HG02678 (cell line): ENCODE measurements at regions not wholly inside any gene's neighbourhood (a gene's known extent, or its start where the extent isn't known, plus 50 kb on each side); places are given as distances from the start of the nearest gene placed in this dataset.

Experiments used
- ATAC-seq: cut with Tn5 transposase; IDR thresholded peaks from one replicate; pipeline ENCODE4 v1.9.1; 2021; ENCODE audit warnings: mild to moderate bottlenecking, moderate library complexity; ENCODE audit not compliant: unreplicated experiment

DNA sequence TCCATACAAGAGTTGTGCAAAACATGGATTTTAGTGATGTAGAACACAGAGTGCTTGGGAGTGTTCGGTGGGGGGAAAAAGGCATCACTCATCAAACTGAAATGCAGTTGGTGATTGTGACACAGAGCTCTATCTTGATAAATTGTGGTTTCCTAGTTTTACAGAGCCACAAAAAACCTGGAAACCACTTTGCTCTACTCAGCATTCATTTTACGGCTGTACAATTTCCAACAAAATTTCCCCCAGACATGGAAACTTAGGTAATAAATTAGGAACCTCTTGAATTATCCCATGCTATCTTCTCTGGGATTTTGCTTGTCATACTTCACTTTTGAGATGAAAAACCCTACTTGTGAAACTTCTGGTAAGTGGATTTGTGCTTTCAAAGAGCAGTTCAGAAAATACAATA lies 614.9 kb upstream of the FZD8 start:
- ATAC-seq, result no peak

- ATAC-seq, result no peak
Observed at GRCh38 chr10:36256166-36256565, 614.1 kb upstream of the FZD8 start.

- ATAC-seq, result no peak
Observed at GRCh38 chr10:36254199-36254598, 612.1 kb upstream of the FZD8 start.

GRCh38 chr10:36253731-36254130 lies 611.6 kb upstream of the FZD8 start:
- no peak for ATAC-seq

- ATAC-seq, result no peak
Observed at GRCh38 chr10:36251068-36251467, 609.0 kb upstream of the FZD8 start.

- no peak for ATAC-seq
Observed at GRCh38 chr10:36248304-36248981, 606.3 kb upstream of the FZD8 start.

DNA sequence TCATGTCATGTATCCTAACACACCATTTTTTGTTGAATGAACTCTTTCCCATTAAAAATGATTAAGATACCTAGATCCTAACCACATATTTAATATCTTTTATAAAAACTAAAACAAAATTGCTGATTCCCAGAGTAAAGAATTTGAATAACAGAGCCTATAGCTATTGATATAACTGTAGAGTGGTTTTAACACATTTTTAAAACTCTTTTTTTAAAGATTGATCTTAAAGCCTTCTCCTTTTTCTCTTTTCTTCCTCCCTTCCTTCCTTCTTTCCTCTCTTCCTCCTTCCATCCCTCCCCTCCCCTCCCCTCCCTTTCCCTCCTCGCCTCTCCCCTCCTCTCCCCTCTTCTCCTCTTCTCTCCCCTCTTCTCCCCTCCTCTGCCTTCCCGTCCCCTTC lies 605.4 kb upstream of the FZD8 start:
- ATAC-seq, result no peak

DNA sequence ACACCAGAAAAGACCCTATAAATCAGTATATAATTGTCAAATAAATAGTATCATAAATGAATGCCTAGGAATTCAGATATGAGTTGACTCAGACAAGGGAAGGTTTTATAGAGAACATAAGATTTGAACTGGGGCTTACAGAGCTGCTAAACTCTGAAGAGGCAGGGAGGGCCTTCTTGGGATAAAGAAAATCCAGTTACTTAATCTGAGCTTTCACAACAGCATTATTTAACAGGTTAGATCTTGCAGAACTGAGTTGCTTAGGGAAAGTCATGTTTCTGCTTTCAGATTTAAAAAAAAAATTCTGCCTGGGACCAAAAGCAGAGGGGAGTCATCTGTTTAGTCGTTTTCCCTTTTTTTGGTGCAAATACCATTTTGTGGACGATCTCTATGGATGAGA lies 594.8 kb upstream of the FZD8 start:
- no peak for ATAC-seq

DNA sequence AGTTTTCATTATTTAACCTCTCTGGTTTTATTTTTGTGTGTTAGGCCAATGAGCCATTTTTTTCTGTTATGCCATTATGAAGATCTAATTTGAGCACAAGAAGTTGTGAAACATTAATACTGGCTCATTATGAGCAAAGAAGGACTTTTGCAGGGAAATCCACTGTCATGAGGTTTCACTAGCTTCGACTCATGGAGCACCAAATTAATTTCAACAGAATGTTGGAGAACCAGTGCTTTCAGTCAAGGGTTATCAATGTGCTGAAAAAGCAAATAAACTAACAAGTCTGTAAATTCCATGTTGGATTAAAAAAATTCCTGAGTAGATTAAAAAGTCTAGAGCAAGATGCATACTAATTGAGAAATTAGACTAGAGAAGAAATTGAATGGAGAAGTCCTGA lies 594.2 kb upstream of the FZD8 start:
- ATAC-seq, result no peak

- no peak for ATAC-seq
Observed at GRCh38 chr10:36232935-36233334, 590.8 kb upstream of the FZD8 start.

DNA sequence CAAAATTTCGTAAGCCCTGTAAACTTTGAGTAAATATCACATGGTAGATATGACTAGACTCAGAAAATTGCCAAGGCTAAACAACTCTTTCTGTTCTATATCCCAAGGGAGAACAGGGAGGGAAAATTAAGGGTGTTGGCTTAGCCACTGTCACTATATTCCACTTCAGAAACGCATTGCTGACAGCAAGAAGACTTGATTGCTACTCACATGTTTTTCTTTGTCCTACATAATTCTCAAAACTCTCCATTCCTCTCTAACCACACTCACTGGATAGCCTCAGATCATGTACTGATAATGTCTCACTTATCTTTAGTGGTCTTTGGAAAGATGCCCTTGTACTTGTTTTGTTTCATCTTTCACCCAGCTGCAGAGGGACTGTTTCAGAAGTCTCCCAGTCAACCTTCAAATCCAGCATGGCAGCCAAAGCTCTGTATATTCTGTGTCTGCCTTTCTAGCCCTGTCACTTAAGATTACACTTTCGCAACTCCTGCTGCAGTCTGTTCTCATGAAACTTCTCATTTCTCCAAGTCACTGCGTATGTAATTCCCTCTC lies 582.4 kb upstream of the FZD8 start:
- ATAC-seq, result no peak

DNA sequence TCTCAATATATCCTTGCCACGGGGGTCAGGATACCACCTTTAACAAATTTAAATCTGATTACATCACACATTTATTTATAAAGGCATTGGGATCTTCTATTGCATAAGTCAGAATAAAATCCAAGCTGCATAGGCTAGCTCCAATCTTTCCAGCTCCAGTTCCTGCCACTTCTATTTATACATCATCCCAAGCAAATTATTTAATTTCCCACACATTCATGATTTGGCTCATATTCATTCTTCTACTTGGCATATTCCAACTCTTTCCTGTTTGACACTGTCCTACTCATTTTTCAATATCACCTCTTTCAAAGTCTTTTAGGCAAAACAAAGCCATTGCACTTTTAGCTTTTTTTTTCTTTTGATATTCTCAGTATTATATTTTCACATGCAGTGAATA lies 579.0 kb upstream of the FZD8 start:
- no peak for ATAC-seq

DNA sequence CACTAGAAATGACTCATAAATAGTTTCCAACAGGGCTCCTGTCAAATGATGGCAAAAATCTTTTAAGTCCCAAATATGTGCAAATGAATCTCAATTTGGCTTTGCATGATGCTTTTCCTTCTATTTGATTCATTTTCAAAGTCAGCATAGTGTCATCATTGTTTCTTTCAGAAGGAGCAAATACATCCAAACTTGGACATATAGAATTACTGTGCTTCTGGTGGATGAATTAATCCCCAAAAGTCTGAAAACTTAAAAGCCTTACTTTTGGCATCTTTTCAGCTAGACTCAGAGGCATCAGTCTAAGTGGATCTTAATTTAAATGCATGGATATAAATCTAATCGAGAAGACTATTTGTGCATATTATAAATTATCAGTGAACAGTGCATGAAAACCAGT lies 578.1 kb upstream of the FZD8 start:
- ATAC-seq, result no peak

DNA sequence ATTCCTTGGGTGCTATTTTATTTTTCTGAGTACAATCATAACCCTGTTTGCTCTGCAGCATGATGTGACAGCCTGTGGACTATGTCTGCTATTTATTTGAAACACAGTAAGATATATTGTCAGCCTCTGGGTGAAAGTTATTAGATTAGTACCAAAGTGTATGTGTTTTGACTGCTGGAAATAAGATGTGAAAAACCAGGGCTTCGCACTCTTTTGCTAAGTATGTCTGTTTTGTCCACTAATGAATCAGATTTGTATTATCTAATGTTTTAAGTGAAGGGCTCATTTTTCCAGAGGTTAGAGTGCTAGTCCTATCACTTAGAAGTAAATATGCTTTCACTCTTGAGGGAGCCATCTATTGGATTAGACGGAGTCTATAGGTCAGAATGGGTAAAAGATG lies 569.8 kb upstream of the FZD8 start:
- no peak for ATAC-seq

- no peak for ATAC-seq
Observed at GRCh38 chr10:36209480-36209879, 567.4 kb upstream of the FZD8 start.

DNA sequence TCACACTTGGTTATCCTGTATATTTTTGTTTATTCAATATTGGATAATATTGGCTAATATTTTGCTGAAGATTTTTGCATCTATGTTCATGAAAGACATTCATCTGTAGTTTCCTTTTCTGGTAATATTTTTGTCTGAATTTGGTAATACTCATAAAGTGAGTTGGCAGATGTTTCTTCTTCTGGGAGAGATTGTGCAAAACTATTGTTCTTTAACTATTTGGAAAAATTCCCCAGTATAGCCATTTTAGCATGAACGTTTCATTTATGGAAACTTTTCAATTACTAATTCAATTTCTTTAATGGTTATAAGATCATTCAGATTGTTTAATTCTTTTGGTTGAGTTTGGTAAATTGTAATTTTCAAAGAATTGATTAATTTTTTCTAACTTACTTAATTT lies 560.8 kb upstream of the FZD8 start:
- no peak for ATAC-seq

DNA sequence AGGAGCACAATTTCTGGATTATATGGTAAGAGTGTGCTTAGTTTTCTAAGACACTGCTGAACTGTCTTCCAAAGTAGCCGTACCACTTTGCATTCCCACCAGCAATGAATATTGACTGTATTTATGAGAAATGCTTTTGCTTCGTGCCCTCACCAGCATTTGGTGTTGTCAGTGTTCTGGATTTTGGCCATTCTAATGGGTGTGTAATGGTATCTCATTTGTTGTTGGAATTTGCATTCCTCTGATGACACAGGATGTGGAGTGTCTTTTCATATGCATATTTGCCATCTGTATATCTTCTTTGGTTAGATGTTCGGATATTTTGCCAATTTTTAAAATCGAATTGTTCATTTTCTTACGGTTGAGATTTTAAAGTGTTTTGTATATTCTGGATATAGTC lies 558.5 kb upstream of the FZD8 start:
- ATAC-seq, result no peak

DNA sequence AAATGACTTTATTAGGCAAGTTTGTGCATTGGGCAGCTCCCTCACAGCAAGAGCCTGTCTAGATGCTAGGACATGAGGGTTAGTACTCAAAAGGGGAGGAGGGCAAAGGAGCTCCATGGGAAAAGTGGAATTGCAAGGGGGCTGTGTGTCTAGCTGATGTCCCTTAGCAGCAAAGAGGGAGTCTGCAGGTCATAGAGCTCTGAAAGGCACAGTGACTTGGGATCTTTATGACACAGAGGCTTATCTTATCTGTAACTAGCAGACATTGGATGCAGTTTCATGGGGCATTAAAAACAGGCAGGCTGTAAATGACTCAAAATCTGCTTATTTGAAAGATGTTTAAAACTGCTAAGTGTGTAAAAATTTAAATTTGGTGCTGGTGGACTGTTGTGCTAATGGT lies 556.2 kb upstream of the FZD8 start:
- no peak for ATAC-seq

GRCh38 chr10:36195364-36195763 lies 553.3 kb upstream of the FZD8 start:
- no peak for ATAC-seq

GRCh38 chr10:36194276-36194675 lies 552.2 kb upstream of the FZD8 start:
- ATAC-seq, result no peak

DNA sequence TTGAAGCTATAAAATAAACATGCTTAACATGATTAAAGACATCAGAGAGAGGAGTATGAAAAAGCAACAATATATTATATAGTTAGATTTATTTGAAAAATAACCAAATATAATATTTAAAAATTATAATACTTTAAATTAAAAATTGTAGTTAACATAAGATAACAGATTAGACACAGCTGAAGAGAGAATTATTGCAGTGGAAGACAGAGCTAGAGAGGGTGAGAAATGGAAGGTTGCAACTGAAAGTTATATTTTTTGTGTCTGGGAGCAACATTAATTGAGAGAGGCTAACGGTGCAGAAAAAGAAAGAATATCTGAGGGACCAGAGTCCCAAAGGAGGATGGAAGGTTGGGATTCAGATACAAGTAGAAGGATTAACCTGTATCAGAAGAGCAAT lies 548.9 kb upstream of the FZD8 start:
- ATAC-seq, result no peak

DNA sequence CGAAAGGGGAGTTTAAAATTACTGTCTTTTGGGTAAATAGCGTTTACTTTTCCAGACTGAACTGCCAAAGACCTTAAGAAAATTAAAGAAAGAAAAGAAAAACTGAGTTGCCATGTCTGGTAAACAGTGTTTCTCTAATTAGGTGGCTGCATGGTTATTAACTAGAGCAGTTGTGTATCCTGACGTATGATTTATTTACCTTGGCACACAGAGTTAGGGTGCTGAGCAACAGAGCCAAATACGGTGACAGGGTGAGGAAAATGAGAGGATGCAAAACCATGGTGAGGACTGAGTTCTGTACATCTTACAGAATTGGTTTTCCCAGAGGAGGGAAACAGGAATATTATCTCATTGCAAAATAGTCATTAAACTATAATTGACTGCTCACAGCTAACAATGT lies 546.4 kb upstream of the FZD8 start:
- ATAC-seq, result no peak

DNA sequence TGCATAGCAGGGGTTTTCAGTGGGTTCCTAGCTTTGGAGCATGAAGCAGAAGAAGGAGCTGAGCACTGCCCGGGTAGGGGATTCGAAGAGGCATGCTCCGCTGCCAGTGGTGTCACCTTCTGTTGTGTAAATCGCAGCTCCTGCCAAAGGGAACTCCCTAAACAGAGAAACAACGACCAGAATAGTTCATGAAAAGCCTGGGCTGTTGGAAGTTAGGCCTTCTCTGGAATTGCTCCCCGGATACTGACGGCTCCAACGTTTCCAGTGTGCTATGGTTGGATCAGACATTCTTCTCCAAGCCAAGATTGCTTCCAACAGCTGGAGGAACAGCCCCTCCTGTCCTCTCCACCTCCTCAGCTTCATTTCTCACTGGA lies 546.0 kb upstream of the FZD8 start:
- no peak for ATAC-seq
